ENCODE measurements at regions not wholly inside any gene's neighbourhood (a gene's known extent, or its start where the extent isn't known, plus 50 kb on each side); places are given as distances from the start of the nearest gene placed in this dataset.
"Not testable (repeated sequence)": the region's sequence is repeated elsewhere in the genome, so short reads cannot be mapped to it uniquely, and the experiment has no call there.

- TF ChIP-seq CTCF (IDR thresholded peaks at IDR 0.05; ENCODE audit: insufficient read depth, low read depth, low read length, missing control alignments): no peak
- DNase-seq (ENCODE audit: low read depth): peak; percentile 38
Observed at GRCh38 chr4:165813606-165814005, 59.4 kb upstream of the TLL1 start.

GRCh38 chr4:165814256-165815020 is 58.6 kb upstream of the TLL1 start:
- peak; percentile 94 for DNase-seq (ENCODE audit: low read depth)
- H3K4me3 ChIP-seq (ENCODE audit: low read length): no peak overlapping the region
- no peak for TF ChIP-seq CTCF (IDR thresholded peaks at IDR 0.05; ENCODE audit: insufficient read depth, low read depth, low read length, missing control alignments)

More at GRCh38 chr4:165813606-165814005, 59.4 kb upstream of the TLL1 start:
- no peak overlapping the region for H3K4me3 ChIP-seq (ENCODE audit: low read length)

- not testable (repeated sequence) for H3K4me3 ChIP-seq (ENCODE audit: low read length); DNase-seq (ENCODE audit: low read depth)
Observed at GRCh38 chr4:165819126-165819525, 53.9 kb upstream of the TLL1 start.
